ENCODE measurements at regions not wholly inside any gene's neighbourhood (a gene's known extent, or its start where the extent isn't known, plus 50 kb on each side); places are given as distances from the start of the nearest gene placed in this dataset.
"Not testable (repeated sequence)": the region's sequence is repeated elsewhere in the genome, so short reads cannot be mapped to it uniquely, and the experiment has no call there.

- Histone ChIP-seq H3K27ac (no peak overlapping the region), H3K4me3 (no peak overlapping the region), H3K27me3 (no peaks in the 10 kb centered on the region), H3K36me3 (no peaks in the 10 kb centered on the region), H3K4me1 (no peaks in the 10 kb centered on the region), H3K9me3 (no peaks in the 10 kb centered on the region)
- no peak for ATAC-seq
- WGBS, 2 donors (ENCODE audit: low coverage in 1 of 2): 57 to 89% methylated on average over 1 of the region's 1 CpG
- TF ChIP-seq CTCF (IDR thresholded peaks at IDR 0.05) (no peak), EP300 (IDR thresholded peaks at IDR 0.05) (no peak), POLR2AphosphoS5 (IDR thresholded peaks at IDR 0.05) (no peak), POLR2A (IDR thresholded peaks at IDR 0.05) (no peak)
Observed at GRCh38 chr20:55086421-55086820, 611.0 kb downstream of the DOK5 start.

GRCh38 chr20:55079917-55080316 is 604.5 kb downstream of the DOK5 start:
- no peaks in the 10 kb centered on the region for H3K36me3 ChIP-seq
- no peaks in the 10 kb centered on the region for H3K27me3 ChIP-seq
- no peak for TF ChIP-seq CTCF (IDR thresholded peaks at IDR 0.05)
- no peak for TF ChIP-seq POLR2AphosphoS5 (IDR thresholded peaks at IDR 0.05)
- TF ChIP-seq EP300 (IDR thresholded peaks at IDR 0.05): no peak
- TF ChIP-seq POLR2A (IDR thresholded peaks at IDR 0.05): no peak
- no peak overlapping the region for H3K4me3 ChIP-seq
- WGBS, 2 donors (ENCODE audit: low coverage in 1 of 2): 74 to 100% methylated on average over 1 to 4 of the region's 4 CpGs
- no peak for ATAC-seq
- H3K4me1 ChIP-seq: no peaks in the 10 kb centered on the region
- no peak overlapping the region for H3K27ac ChIP-seq
- H3K9me3 ChIP-seq: no peaks in the 10 kb centered on the region

GRCh38 chr20:55074266-55074840 is 599.0 kb downstream of the DOK5 start:
- H3K27ac ChIP-seq, H3K27me3 ChIP-seq, H3K36me3 ChIP-seq, H3K4me3 ChIP-seq, H3K9me3 ChIP-seq, ATAC-seq, H3K4me1 ChIP-seq: not testable (repeated sequence)
- WGBS, 2 donors (ENCODE audit: low coverage in 1 of 2): 80 to 84% methylated on average over 1 to 3 of the region's 19 CpGs

- no peak overlapping the region for H3K27ac ChIP-seq
- H3K27me3 ChIP-seq: no peaks in the 10 kb centered on the region
- no peak for ATAC-seq
- peaks cover 0 to 10% (median 0%) of the 10 kb centered on the region in 3 donors for H3K9me3 ChIP-seq
- no peaks in the 10 kb centered on the region for H3K4me1 ChIP-seq
- H3K36me3 ChIP-seq: no peaks in the 10 kb centered on the region
- WGBS, 2 donors (ENCODE audit: low coverage in 1 of 2): 33 to 56% methylated on average over 1 of the region's 1 CpG
- no peak for TF ChIP-seq EP300 (IDR thresholded peaks at IDR 0.05)
- no peak for TF ChIP-seq CTCF (IDR thresholded peaks at IDR 0.05)
- no peak for TF ChIP-seq POLR2AphosphoS5 (IDR thresholded peaks at IDR 0.05)
- no peak for TF ChIP-seq POLR2A (IDR thresholded peaks at IDR 0.05)
- no peak overlapping the region for H3K4me3 ChIP-seq
Observed at GRCh38 chr20:55070001-55070400, 594.6 kb downstream of the DOK5 start.

GRCh38 chr20:55067158-55067825 is 591.9 kb downstream of the DOK5 start:
- Histone ChIP-seq H3K4me3 (no peak overlapping the region), H3K27me3 (no peaks in the 10 kb centered on the region), H3K27ac (no peak overlapping the region), H3K4me1 (no peaks in the 10 kb centered on the region), H3K36me3 (no peaks in the 10 kb centered on the region), H3K9me3 (peaks cover 0 to 23% (median 0%) of the 10 kb centered on the region in 3 donors)
- WGBS, 2 donors (ENCODE audit: low coverage in 1 of 2): 60 to 100% methylated on average over 1 of the region's 7 CpGs
- TF ChIP-seq CTCF (IDR thresholded peaks at IDR 0.05): no peak
- no peak for TF ChIP-seq POLR2A (IDR thresholded peaks at IDR 0.05)
- no peak for TF ChIP-seq EP300 (IDR thresholded peaks at IDR 0.05)
- no peak for TF ChIP-seq POLR2AphosphoS5 (IDR thresholded peaks at IDR 0.05)
- peak; percentile 39 for ATAC-seq
